ENCODE measurements at regions not wholly inside any gene's neighbourhood (a gene's known extent, or its start where the extent isn't known, plus 50 kb on each side); places are given as distances from the start of the nearest gene placed in this dataset.

- Mint-ChIP-seq H3K27ac (no peak overlapping the region), H3K27me3 (no peaks in the 10 kb centered on the region), H3K4me3 (no peak overlapping the region), H3K4me1 (no peaks in the 10 kb centered on the region), H3K9me3 (ENCODE audit: insufficient read depth) (no peaks in the 10 kb centered on the region)
- Histone ChIP-seq H3K4me2 (replicated peaks; ENCODE audit: low read depth, low read length, poor library complexity, severe bottlenecking) (no peak overlapping the region), H4K20me1 (ENCODE audit: control insufficient read depth, insufficient read depth, low read length, poor library complexity, severe bottlenecking) (no peaks in the 10 kb centered on the region), H3K4me3 (ENCODE audit: control extremely low read depth in 1 of 5, extremely low read depth in 1 of 5, insufficient read depth in 1 of 5, low read depth in 2 of 5, low read length in 4 of 5) (no peak overlapping the region), H3K79me2 (ENCODE audit: control insufficient read depth, insufficient read depth, low read length) (no peaks in the 10 kb centered on the region), H3K36me3 (replicated peaks in 1 of 2; ENCODE audit: control extremely low read depth in 1 of 2, control insufficient read depth in 1 of 2, extremely low read depth in 1 of 2, insufficient read depth in 2 of 2, low read length in 1 of 2) (no peaks in the 10 kb centered on the region), H2AFZ (ENCODE audit: insufficient read depth, low read depth, low read length, poor library complexity, severe bottlenecking) (no peak overlapping the region), H3K27me3 (replicated peaks in 1 of 4; ENCODE audit: control extremely low read depth in 1 of 4, control insufficient read depth in 3 of 4, insufficient read depth in 4 of 4, low read length in 3 of 4) (no peaks in the 10 kb centered on the region), H3K4me1 (ENCODE audit: control insufficient read depth in 2 of 2, insufficient read depth in 2 of 2, low read length in 2 of 2) (no peaks in the 10 kb centered on the region), H3K27ac (ENCODE audit: low read length in 2 of 2) (no peak overlapping the region), H3K9me3 (ENCODE audit: control extremely low read depth in 1 of 3, control insufficient read depth in 2 of 3, insufficient read depth in 1 of 3, low read length in 2 of 3) (no peaks in the 10 kb centered on the region), H3K9ac (ENCODE audit: low read length) (no peak overlapping the region)
- ChIA-PET CTCF (no interaction called here), POLR2A (no interaction called here)
- ATAC-seq (ENCODE audit: low read depth) (no peak), DNase-seq (no peak)
- intact Hi-C loops (cut with micrococcal nuclease): no loop called here
- WGBS (ENCODE audit: insufficient coverage): no CpG with 5 or more reads among the region's 2 CpGs
- TF ChIP-seq CTCF (IDR thresholded peaks at IDR 0.05): no peak
- TF ChIP-seq EZH2 (IDR thresholded peaks at IDR 0.05; ENCODE audit: borderline replicate concordance, insufficient read depth, low read depth, low read length, poor library complexity, severe bottlenecking): no peak
Observed at GRCh38 chrX:7512845-7513244, 330.1 kb upstream of the VCX start.

DNA sequence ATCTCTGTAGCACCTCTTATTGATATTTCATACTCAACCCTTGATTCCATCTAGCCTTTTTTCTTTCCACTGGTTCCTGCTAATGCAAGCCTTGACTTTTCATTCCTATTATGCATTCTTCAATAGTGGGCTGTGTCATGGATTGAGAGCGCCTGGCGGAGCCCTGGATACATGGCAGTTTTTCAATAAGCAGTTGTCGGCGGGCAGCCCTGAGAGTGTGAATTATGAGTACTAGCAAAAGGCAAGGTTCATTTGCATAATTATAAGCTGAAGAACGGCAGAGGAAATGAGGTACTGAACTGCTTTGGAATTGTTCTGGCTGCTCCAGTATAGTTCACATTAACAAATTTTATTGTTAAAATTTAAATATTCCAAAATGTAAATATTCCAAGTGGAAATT is 339.7 kb upstream of the VCX start:
- no peak for TF ChIP-seq EZH2 (IDR thresholded peaks at IDR 0.05; ENCODE audit: borderline replicate concordance, insufficient read depth, low read depth, low read length, poor library complexity, severe bottlenecking)
- H3K27me3 Mint-ChIP-seq: no peaks in the 10 kb centered on the region
- POLR2A ChIA-PET: no interaction called here
- DNase-seq (no peak), ATAC-seq (ENCODE audit: low read depth) (no peak)
- Histone ChIP-seq H3K9ac (ENCODE audit: low read length) (no peak overlapping the region), H3K9me3 (ENCODE audit: control extremely low read depth in 1 of 3, control insufficient read depth in 2 of 3, insufficient read depth in 1 of 3, low read length in 2 of 3) (no peaks in the 10 kb centered on the region), H3K4me2 (replicated peaks; ENCODE audit: low read depth, low read length, poor library complexity, severe bottlenecking) (no peak overlapping the region), H3K36me3 (replicated peaks in 1 of 2; ENCODE audit: control extremely low read depth in 1 of 2, control insufficient read depth in 1 of 2, extremely low read depth in 1 of 2, insufficient read depth in 2 of 2, low read length in 1 of 2) (no peaks in the 10 kb centered on the region), H2AFZ (ENCODE audit: insufficient read depth, low read depth, low read length, poor library complexity, severe bottlenecking) (no peak overlapping the region), H3K4me3 (ENCODE audit: control extremely low read depth in 1 of 5, extremely low read depth in 1 of 5, insufficient read depth in 1 of 5, low read depth in 2 of 5, low read length in 4 of 5) (no peak overlapping the region), H3K79me2 (ENCODE audit: control insufficient read depth, insufficient read depth, low read length) (no peaks in the 10 kb centered on the region), H3K27ac (ENCODE audit: low read length in 2 of 2) (no peak overlapping the region), H4K20me1 (ENCODE audit: control insufficient read depth, insufficient read depth, low read length, poor library complexity, severe bottlenecking) (no peaks in the 10 kb centered on the region), H3K27me3 (replicated peaks in 1 of 4; ENCODE audit: control extremely low read depth in 1 of 4, control insufficient read depth in 3 of 4, insufficient read depth in 4 of 4, low read length in 3 of 4) (no peaks in the 10 kb centered on the region), H3K4me1 (ENCODE audit: control insufficient read depth in 2 of 2, insufficient read depth in 2 of 2, low read length in 2 of 2) (no peaks in the 10 kb centered on the region)
- H3K4me1 Mint-ChIP-seq: no peaks in the 10 kb centered on the region
- H3K4me3 Mint-ChIP-seq: no peak overlapping the region
- WGBS (ENCODE audit: insufficient coverage): no CpG with 5 or more reads among the region's 5 CpGs
- CTCF ChIA-PET: no interaction called here
- intact Hi-C loops (cut with micrococcal nuclease): no loop called here
- H3K9me3 Mint-ChIP-seq (ENCODE audit: insufficient read depth): no peaks in the 10 kb centered on the region
- no peak overlapping the region for H3K27ac Mint-ChIP-seq

Data from B cell (primary cell).